Jurkat, Clone E6-1 (cell line): ENCODE measurements at regions not wholly inside any gene's neighbourhood (a gene's known extent, or its start where the extent isn't known, plus 50 kb on each side); places are given as distances from the start of the nearest gene placed in this dataset.
"Not testable (repeated sequence)": the region's sequence is repeated elsewhere in the genome, so short reads cannot be mapped to it uniquely, and the experiment has no call there.

Source experiments
- DNase-seq: peaks from one replicate; pipeline ENCODE4 v3.0.0-alpha.2; 2011; ENCODE audit warnings: low read depth, low spot score
- H3K4me3 ChIP-seq: 2 replicates; pipeline ENCODE4 v1.5.1; 2011; ENCODE audit warnings: mild to moderate bottlenecking, low read length, control low read depth, moderate library complexity

DNA sequence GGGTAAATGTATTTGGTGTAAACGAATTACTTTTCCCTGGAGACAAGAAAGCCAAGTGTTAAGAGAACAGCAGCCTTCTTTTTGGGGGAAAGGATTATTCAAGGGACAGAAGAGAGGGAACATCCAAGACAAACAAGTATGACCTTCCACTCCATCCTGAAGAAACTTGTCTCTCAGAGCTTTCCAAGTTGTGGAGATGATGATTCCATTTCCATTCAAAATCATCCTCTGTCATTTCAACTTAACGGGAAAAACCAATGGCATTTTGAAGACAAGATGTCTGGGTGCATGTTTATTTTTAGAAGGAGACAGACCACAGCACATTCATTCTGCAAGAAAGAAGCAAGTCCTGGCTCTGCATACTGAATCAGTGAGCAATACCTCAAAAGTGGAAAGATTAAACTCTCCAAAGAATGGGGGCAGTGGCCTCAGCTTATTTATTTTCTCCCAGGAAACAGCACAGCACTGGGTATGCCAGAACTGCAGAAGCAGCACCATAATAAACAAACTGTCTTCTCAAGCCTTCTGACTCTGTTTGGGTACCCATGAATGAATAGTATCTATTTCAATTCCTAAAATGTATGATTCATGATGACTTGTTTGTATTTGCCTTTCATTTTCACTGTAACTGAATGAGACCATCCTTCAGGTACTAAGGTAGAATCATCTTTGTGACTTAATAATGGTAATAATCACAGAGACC, 541.0 kb downstream of the RFC3 start:
- no peak for DNase-seq
- no peak overlapping the region for H3K4me3 ChIP-seq

DNA sequence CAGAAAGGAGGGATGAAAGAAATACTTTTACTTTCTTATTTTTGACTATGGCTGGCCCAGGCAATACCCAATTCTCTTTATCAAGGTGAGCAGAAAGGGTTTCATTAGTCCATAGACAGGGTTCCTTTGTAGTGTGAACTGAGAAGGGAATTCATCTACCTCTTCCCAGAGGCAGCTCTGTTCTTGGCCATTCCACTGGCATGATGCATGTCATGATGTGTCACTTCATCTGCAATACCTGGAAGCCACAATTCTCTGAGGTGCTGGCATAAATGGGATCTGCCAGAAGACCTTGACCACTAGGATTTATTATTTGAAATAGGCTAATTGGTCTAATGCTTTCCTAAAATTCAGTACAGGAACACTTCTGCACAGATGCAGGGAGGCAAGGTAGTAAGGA, 542.8 kb downstream of the RFC3 start:
- no peak for DNase-seq
- H3K4me3 ChIP-seq, result no peak overlapping the region

DNA sequence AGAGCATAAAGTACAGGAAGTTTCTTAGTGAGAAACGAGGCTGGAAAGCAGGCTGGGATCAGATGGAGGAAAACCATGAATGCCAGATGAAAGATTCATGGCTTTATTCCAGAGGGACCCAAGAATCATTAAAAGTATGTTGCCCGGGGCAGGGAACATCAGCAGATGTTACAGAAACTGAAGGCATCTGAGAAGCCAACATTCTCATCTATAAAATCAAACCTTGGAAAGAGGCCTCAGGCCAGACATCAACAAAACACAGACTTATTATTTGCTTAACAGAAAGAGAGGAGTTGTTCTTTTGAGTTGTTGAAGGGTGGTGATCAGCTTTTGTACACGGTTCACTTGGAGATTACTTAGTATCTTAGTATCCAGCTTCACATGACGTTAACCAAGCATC, 543.6 kb downstream of the RFC3 start:
- no peak for DNase-seq
- H3K4me3 ChIP-seq, result no peak overlapping the region

DNA sequence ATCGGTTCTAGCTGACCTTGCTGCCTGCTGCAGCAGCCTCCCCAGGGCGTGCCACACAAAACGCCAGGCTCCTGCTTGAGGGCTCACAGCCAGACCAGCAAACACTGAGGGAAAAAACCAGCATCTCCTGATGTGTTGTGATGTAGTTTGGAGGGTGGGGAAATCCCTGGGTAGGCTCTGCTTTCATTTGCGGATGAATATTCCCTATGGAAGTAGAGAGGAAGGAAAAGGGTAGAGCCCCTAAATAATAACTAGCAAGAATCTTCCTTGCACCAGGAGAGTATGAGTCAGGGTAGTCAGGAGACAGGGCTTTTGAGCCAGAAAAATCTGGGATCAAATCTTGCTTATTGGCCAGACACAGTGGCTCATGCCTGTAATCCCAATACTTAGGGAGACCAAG, 545.3 kb downstream of the RFC3 start:
- DNase-seq, result no peak
- no peak overlapping the region for H3K4me3 ChIP-seq

DNA sequence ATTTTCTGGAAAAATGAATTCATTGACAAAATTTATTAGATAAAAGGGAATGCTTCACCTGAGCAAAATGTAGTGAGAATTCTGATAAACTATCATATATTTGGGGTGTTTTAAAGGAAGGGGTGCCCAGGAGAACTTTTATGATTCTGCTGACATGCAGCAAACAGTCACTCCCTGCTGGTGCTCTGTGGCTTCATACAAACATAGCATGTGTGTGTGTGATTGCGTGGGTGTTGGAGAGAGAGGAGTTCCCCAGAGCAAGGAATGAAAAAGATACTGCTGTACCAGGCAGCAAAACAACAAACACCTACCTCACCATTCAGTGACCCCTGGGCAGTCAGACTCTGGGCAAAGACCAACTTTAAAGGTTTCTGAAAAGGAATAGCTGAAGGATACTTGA, 546.7 kb downstream of the RFC3 start:
- no peak for DNase-seq
- H3K4me3 ChIP-seq, result no peak overlapping the region

DNA sequence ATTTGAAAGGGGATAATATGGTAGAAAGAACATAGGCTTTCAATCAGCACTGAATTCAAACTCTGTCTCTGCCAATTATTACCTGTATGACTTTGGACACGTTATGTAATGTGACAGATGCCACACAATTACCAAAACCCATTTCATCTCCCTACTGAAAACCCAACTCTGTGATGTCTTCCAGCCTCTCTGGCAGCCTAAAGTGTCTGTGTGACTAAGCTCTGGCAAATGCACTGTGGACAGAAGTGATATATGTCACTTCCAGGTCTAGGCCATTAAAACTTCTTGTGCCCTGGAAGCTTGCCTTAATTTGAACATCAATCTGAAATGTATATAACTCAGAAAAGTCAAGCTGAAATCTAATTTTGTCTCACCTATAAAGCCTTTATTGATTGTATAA, 552.0 kb downstream of the RFC3 start:
- DNase-seq, result no peak

DNA sequence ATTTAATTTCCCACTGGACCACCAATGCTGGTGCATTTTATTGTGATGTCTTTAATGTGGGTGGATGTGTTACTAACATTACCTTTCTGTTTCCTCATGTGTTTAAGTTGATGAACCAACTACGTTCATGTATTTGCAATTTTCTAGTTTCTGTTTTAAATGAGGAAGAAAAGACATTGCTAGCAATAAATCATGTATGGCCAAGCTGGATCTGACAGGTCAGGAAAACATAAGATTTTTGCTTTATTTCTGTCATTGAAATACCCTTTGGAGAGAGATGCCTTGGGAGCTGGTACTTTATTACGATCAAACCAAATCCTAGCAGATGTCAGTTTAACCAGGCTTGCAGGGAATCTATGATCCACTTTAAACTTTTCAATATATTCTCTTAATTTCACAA, 553.2 kb downstream of the RFC3 start:
- DNase-seq, result no peak
- H3K4me3 ChIP-seq, result no peak overlapping the region

More for the DNA sequence above, 552.0 kb downstream of the RFC3 start:
- no peak overlapping the region for H3K4me3 ChIP-seq

DNA sequence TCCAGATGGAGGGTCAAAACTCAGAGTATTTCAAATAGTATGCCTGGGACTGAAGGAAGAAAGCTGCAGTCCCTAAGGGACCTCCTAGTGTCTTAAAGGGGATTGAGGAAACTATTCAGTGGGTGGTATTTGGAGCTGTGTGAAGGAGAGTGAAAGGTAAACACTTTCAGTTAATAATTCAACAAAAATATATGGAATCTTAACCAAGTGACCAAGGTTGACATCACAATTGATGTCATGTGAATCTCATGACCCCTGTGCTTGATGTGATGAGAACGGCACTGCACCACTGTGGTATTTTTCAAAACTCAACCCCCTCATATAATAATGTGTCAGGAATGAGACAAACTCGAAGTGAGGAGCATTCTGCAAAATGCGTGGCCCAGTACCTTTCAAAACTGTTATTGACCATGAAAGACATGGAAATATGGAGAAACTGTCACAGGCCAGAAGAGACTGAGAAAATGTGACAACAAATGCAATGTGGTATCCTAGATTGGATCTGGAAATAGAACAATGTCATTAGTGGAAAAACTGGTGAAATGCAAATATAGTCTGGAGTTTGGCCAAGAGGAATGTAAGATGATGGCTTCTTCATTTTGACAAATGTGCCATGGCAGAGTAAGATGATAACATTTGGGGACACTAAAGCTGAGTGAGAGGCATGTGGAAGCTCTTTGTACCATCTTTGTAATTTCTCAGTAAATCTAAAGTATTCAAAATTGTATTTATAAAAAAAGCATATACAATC, 553.9 kb downstream of the RFC3 start:
- no peak for DNase-seq
- H3K4me3 ChIP-seq, result no peak overlapping the region

DNA sequence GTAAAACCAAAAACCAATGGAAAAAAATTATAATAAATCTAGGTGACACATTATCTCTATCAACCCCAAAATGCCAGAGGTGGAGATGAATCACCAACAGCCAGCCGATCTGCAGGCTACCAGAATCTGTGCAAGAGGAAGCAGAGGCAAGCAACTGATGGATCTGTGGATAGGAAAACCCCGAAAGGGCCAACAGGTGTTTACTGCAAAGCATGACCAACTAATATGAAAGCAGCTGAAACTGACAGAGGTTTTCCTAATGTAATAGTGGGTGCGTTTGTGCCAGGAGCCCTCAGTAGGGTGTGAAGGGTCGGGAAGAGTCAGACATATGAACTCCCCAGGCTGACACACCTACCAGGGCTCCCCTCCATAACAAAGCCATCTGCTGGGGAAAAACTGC, 554.6 kb downstream of the RFC3 start:
- H3K4me3 ChIP-seq, result no peak overlapping the region
- DNase-seq, result no peak

DNA sequence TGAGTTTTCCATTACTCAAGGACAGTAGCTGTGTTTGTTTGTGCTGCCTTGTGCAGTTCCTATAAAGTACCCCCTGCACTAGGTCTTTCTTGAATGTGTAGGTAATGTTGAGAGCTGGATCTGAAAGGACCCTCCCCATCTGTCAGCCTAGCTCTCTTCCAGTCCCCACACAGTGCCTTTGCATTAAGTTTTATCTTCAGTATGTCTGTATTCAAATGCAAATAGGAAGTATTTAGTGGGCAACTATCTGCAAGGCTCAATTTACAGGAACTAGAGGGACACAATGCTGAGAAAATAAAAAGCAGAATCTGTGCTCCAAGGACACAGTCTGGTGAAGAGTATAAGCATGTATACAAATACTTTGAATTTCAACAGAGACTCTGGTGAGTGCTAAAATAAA, 558.5 kb downstream of the RFC3 start:
- H3K4me3 ChIP-seq, result no peak overlapping the region
- no peak for DNase-seq

DNA sequence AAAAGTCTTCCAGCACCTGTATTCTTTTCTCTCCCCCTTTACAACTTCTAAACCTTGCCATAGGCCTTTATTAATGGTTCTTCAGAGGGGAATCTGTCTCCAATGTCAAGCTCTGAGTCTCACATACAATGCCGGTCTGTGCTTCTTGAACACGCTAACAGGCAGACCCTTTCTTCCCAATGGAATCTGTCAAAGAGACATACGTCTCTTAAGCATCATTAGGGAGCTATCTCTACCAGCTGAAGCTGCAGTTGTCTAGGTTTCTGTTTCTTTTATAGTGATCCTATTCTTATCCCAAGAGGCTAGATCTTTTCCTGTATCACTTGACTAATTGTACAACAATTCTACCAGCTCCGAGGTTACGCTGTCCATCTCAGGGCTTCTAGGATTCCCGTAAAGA, 560.8 kb upstream of the NBEA start:
- no peak overlapping the region for H3K4me3 ChIP-seq

DNA sequence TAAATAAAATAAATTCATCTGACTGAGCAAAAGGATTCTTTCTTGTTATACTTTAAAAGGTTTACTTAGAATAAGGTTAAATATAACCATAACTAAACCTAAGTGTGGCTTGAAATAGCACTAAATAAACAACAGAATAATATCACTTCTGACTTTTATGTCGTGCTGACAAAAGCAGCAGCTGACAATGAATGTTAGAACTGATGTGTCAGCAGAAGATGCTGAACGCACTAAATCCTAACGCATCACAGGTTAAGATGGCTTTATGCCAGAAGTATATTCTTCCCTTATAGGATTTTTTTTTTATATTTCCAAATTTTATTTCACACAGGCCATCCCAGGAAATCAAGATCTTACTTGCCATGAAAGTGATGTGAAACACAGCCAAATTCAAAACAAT, 558.3 kb upstream of the NBEA start:
- DNase-seq, result no peak
- H3K4me3 ChIP-seq, result no peak overlapping the region

More for the DNA sequence above, 560.8 kb upstream of the NBEA start:
- DNase-seq, result no peak

DNA sequence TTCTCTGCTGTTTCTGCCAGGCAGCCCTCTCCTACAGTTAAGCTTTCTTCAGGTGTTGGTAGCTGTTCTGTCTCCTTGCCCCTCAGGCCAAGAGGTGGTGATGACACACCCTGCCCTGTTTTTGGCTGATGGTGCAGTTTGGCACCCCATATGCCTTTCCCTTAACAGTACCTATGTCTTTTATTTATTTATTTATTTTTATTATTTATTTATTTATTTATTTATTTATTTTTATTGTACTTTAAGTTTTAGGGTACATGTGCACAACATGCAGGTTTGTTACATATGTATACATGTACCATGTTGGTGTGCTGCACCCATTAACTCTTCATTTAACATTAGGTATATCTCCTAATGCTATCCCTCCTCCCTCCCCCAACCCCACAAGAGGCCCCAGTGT, 555.8 kb upstream of the NBEA start:
- H3K4me3 ChIP-seq, DNase-seq: not testable (repeated sequence)

DNA sequence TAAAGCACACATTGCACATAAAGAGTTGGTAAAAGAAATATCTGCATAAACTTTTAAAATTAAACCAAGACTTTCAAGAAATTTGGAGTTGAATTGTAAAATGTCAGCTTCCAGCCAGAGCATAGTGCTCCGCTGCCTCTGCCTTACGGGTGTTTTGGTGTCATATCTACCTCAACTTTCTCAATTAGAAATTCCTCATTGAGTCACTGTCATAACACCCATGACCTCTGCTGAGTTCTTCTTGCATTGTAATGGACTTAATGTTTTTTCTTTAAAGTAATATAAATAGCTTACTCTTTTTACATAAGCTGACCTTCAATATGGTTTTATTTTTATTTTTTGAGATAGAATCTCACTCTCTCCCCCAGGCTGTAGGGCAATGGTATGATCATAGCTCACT, 551.0 kb upstream of the NBEA start:
- H3K4me3 ChIP-seq, result no peak overlapping the region
- DNase-seq, result no peak

DNA sequence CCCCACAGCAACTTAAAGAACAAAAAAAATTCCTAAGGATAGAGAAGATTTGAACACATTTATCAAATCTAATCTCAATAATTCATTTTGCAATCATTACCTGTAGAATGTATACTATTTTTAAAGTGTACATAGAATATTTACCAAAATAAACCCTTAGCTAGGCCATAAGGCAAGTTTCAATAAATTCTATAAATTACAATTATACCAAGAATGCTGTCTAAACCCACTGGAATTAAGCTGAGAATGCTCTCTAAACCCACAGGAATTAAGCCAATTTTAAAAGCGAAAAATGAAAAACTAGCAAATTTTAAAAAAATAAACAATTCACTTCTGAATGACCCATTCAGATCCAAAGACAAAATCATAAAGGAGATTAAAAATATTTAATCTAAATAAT, 540.4 kb upstream of the NBEA start:
- DNase-seq, result no peak
- no peak overlapping the region for H3K4me3 ChIP-seq

DNA sequence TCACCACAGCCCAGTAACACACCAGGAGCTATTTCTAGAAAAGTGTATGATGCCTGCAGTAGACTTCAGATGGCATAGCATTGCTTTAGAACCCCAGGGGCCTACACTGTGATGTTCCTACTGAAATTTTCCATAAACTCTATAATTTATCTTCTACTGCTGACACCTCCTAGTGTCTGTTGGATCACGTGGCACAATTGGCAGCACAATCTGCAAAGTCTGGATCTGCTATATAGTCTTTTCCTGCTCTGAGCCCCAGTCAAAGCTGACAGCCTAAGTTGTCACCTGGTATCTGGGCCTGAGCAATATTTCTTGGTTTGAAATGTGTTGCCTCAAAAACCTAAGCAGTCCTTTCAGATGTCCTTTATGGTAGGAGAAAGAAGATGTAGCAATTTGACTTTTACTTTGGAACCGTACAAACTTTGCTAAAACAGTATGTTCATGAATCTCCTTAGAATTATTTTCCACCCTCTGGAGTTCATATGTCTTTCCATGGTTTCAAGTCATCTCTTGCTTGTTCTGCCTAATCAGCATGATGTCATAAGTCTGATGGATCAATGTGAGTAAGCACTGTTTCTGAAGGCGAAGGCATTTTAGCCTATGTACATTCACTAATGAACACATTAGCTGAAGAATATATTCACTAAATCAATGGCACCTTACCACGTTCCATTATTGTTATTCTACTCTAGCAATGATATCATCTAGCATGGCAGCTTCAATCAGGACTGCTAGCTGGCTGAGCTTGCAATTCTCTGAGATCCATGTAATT, 536.5 kb upstream of the NBEA start:
- no peak for DNase-seq
- H3K4me3 ChIP-seq, result no peak overlapping the region

DNA sequence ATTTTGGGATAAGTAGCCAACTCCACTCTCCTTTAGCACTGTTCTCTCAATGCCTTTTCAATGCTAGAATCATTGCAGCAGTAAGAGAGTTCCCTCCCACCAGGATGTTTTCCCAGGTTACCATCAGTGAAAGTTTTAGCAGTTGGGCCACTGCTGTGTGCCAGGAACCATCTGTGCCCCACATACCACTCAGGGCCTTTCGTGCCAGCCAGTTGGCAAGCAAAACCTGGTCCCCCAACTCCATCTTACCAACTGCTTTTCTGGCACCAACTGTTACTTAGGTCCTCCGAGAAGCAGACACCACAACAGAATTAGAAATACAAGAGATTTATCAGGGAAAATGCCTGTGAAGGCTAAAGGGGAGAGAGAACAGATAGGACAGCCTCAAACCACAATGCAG, 533.4 kb upstream of the NBEA start:
- DNase-seq, result no peak
- no peak overlapping the region for H3K4me3 ChIP-seq

DNA sequence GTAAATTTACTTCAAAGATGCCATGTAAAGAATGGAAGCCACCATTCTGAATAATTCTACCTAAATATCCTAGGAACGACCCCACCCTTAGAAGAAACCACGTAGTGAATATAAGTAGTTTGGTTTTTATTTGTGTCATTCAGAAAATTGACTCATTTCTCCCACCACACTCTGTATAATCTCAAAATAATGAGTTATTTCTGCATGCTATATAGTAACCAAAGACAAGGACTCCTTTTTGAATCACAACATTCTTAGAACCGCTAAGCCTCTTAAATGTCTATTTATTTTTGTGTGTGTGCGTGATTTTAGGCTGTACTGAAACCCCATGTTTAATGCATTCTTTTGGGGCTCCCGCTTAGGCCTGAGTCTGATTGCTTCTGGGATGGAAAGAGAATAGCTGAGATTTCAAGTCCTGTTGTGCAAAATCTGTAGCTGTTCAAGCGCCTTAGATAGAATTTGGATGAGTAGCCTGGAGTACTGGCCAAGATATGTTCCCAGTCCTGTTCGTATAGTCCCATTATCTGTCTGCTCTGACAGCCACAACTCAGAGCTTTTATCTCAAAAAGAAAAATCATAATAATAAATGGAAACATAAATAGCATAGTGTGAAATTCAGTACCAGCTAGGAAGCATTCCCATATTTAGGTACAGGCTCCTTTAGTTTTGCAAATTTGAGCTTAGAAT, 532.4 kb upstream of the NBEA start:
- H3K4me3 ChIP-seq, result no peak overlapping the region

DNA sequence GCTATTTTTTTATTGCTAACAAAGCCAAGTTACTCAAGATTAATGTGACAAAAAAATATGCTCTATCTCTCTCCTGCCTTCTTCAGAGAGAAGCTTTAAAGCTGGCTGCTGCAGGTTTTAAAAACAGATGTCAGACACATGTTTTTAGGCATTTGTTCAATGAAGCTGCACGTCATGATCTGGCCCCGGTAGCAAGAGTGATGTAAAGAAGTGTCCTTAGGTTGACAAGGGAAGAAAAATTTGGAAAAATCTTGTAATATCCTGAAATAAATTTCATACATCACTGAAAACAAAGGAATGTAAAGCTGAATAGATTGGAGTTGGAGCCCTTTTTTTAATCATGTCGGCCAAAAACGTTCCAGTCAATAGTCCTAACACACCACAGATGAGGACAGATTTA, 531.4 kb upstream of the NBEA start:
- no peak overlapping the region for H3K4me3 ChIP-seq
- no peak for DNase-seq

More for the DNA sequence above, 532.4 kb upstream of the NBEA start:
- no peak for DNase-seq

DNA sequence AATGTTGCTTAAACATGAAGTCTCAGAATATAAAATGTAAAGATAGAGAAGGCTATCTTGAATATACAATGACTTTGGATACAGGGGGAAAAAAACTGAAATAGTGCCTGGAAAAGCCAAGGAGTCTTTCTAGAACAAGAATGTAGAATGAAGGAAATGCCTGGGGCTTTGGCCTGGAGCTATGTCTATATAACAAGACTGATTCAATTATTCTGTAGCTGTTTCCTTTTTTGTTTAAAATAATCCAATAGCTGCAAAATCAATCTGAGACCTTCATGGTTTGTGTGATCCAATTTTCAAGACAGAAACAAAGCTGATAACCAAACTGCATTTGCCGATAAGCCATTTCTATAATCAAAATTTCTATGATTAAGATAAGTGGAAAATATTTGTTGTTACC, 530.9 kb upstream of the NBEA start:
- DNase-seq, result no peak
- no peak overlapping the region for H3K4me3 ChIP-seq
